Activated T-helper 2 cell treated with anti-CD3 and anti-CD28 coated beads, Interferon-gamma antibody, Interleukin-2, Interleukin-4, amounts not matched to agents 10 μg/mL and 5 μg/mL and 100 μg/mL, durations not matched to agents 14 hours and 24 hours and 36 hours (primary cell): ENCODE measurements at regions not wholly inside any gene's neighbourhood (a gene's known extent, or its start where the extent isn't known, plus 50 kb on each side); places are given as distances from the start of the nearest gene placed in this dataset.
"Not testable (repeated sequence)": the region's sequence is repeated elsewhere in the genome, so short reads cannot be mapped to it uniquely, and the experiment has no call there.

Experiments used
- DNase-seq: peaks from one replicate; pipeline ENCODE4 v3.0.0; 2021; ENCODE audit warnings: low spot score
- H3K27ac Mint-ChIP-seq: one replicate; pipeline ENCODE4 v1.8.0; 2021; ENCODE audit warnings: mixed read lengths
- H3K27me3 Mint-ChIP-seq: one replicate; pipeline ENCODE4 v1.8.0; 2021; ENCODE audit warnings: low read depth, mixed read lengths
- H3K36me3 Mint-ChIP-seq: one replicate; pipeline ENCODE4 v1.8.0; 2021; ENCODE audit warnings: low read depth, mixed read lengths
- H3K4me1 Mint-ChIP-seq: one replicate; pipeline ENCODE4 v1.8.0; 2021; ENCODE audit warnings: low read depth, mixed read lengths
- H3K4me3 Mint-ChIP-seq: one replicate; pipeline ENCODE4 v1.8.0; 2021; ENCODE audit warnings: low read depth, mild to moderate bottlenecking, moderate library complexity, mixed read lengths
- H3K9me3 Mint-ChIP-seq: one replicate; pipeline ENCODE4 v1.8.0; 2021; ENCODE audit warnings: mixed read lengths
- intact Hi-C: fragments of 100-400 bp; cut with micrococcal nuclease; formaldehyde crosslinking; loops from one replicate; pipeline ENCODE4 v1.15.1; 2023

DNA sequence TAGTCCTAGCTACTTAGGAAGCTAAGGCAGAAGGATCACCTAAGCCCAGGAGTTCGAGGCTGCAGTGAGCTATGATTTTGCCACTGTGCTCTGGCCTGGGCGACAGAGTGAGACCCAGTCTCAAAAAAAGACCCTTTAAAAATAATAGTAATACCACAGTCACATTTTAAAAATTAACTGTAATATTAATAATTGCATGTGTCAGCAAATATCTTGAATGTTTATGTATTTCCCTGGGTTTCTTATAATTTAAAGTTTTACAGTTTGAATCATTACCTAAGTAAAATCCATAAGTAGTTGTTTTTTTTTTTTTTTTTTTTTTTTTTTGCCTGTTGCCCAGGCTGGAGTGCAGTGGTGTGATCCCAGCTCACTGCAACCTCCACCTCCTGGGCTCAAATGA is 69.2 kb downstream of the LYZL2 start:
- DNase-seq: no peak
- H3K36me3 Mint-ChIP-seq: no peaks in the 10 kb centered on the region
- peaks cover 14% of the 10 kb centered on the region for H3K27me3 Mint-ChIP-seq
- H3K4me1 Mint-ChIP-seq: peaks cover 10% of the 10 kb centered on the region
- H3K4me3 Mint-ChIP-seq: no peak overlapping the region
- no peaks in the 10 kb centered on the region for H3K9me3 Mint-ChIP-seq
- intact Hi-C loops: no loop called here
- H3K27ac Mint-ChIP-seq: no peak overlapping the region

- Mint-ChIP-seq H3K4me1 (peaks cover 10% of the 10 kb centered on the region), H3K27me3 (peaks cover 17% of the 10 kb centered on the region), H3K9me3 (no peaks in the 10 kb centered on the region), H3K27ac (no peak overlapping the region), H3K36me3 (no peaks in the 10 kb centered on the region), H3K4me3 (no peak overlapping the region)
- no peak for DNase-seq
- intact Hi-C loops: no loop called here
These were observed 70.4 kb downstream of the LYZL2 start for GRCh38 chr10:30559180-30559579.

- no peak overlapping the region for H3K4me3 Mint-ChIP-seq
These were observed 71.1 kb downstream of the LYZL2 start for GRCh38 chr10:30558411-30558810.

GRCh38 chr10:30557884-30558283 is 71.7 kb downstream of the LYZL2 start:
- peaks cover 13% of the 10 kb centered on the region for H3K27me3 Mint-ChIP-seq
- H3K27ac Mint-ChIP-seq: no peak overlapping the region
- no peak for DNase-seq
- intact Hi-C loops: no loop called here
- no peaks in the 10 kb centered on the region for H3K9me3 Mint-ChIP-seq
- H3K4me3 Mint-ChIP-seq: no peak overlapping the region
- no peaks in the 10 kb centered on the region for H3K36me3 Mint-ChIP-seq
- H3K4me1 Mint-ChIP-seq: peaks cover 8% of the 10 kb centered on the region

More at GRCh38 chr10:30558411-30558810, 71.1 kb downstream of the LYZL2 start:
- Mint-ChIP-seq H3K4me1 (peaks cover 10% of the 10 kb centered on the region), H3K9me3 (no peaks in the 10 kb centered on the region), H3K27me3 (peaks cover 13% of the 10 kb centered on the region), H3K27ac (no peak overlapping the region), H3K36me3 (no peaks in the 10 kb centered on the region)
- intact Hi-C loops: no loop called here
- no peak for DNase-seq

- intact Hi-C loops: no loop called here
These were observed 73.4 kb downstream of the LYZL2 start for GRCh38 chr10:30556189-30556588.

DNA sequence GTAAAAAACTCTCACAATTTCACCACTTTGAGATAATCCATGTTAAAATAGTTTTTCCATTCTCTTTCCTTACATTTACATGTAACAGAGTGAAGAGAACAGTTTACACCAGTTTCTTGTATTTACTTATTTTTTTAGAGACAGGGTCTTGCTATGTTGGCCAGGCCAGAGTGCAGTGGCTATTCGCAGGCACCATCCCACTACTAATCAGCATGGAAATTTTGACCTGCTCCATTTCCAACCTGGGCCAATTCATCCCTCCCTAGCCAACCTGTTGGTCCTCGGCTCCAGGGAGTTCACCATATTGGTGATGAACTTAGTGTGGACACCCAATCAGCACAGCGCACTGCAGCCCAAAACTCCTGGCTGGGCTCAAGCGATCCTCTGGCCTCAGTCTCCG is 74.1 kb downstream of the LYZL2 start:
- intact Hi-C loops: no loop called here
- peaks cover 11% of the 10 kb centered on the region for H3K27me3 Mint-ChIP-seq
- H3K4me1 Mint-ChIP-seq: peaks cover 3% of the 10 kb centered on the region
- no peaks in the 10 kb centered on the region for H3K9me3 Mint-ChIP-seq
- H3K4me3 Mint-ChIP-seq: no peak overlapping the region
- no peak for DNase-seq
- no peaks in the 10 kb centered on the region for H3K36me3 Mint-ChIP-seq
- H3K27ac Mint-ChIP-seq: no peak overlapping the region

More at GRCh38 chr10:30556189-30556588, 73.4 kb downstream of the LYZL2 start:
- Mint-ChIP-seq H3K9me3 (no peaks in the 10 kb centered on the region), H3K4me3 (no peak overlapping the region), H3K27me3 (peaks cover 14% of the 10 kb centered on the region), H3K36me3 (no peaks in the 10 kb centered on the region), H3K27ac (no peak overlapping the region), H3K4me1 (peaks cover 2% of the 10 kb centered on the region)
- no peak for DNase-seq

GRCh38 chr10:30554440-30554825 is 75.1 kb downstream of the LYZL2 start:
- peaks cover 11% of the 10 kb centered on the region for H3K27me3 Mint-ChIP-seq
- H3K27ac Mint-ChIP-seq: no peak overlapping the region
- H3K4me1 Mint-ChIP-seq: peaks cover 3% of the 10 kb centered on the region
- no peak overlapping the region for H3K4me3 Mint-ChIP-seq
- no peak for DNase-seq
- no peaks in the 10 kb centered on the region for H3K36me3 Mint-ChIP-seq
- intact Hi-C loops: no loop called here
- H3K9me3 Mint-ChIP-seq: no peaks in the 10 kb centered on the region

DNA sequence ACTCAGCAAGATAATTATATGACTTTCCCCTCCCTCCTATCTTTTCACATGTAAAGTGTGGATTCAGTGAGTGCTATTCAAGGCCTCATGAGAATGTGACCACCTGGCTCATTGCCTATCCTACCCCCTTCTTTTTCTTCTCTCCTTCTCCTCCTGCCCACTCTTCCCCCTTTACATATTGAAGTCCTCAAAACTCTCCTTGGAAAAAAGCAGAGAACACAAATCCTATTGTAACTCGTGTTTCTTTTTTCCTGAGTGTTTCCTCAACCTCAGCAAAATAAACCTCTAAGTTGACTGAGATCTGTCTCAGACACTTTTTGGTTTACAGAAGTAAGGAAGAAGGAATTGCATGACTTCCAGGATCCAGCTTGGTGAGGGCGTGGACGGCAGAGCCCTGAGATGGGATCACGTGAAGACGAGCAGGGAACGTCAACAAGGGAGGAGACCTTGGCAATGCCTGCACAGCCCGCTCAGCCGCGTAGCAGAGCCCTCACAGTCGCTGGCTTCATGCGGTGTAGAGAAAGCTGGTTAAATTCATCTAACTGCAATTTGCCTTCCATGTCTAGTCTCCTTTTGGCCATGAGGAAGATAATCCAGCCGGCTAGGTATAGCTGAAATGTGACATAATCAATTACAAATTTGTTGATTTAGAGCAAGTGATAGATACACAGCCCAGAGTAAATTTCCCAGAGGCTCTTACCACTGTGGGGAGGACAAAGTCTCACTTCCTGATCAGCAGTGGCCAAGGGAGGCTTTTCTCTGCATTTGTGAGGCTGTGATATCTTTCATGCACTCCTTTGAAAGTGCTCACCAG is 75.7 kb downstream of the LYZL2 start:
- intact Hi-C loops: no loop called here
- no peaks in the 10 kb centered on the region for H3K36me3 Mint-ChIP-seq
- H3K27me3 Mint-ChIP-seq: peaks cover 9% of the 10 kb centered on the region

DNA sequence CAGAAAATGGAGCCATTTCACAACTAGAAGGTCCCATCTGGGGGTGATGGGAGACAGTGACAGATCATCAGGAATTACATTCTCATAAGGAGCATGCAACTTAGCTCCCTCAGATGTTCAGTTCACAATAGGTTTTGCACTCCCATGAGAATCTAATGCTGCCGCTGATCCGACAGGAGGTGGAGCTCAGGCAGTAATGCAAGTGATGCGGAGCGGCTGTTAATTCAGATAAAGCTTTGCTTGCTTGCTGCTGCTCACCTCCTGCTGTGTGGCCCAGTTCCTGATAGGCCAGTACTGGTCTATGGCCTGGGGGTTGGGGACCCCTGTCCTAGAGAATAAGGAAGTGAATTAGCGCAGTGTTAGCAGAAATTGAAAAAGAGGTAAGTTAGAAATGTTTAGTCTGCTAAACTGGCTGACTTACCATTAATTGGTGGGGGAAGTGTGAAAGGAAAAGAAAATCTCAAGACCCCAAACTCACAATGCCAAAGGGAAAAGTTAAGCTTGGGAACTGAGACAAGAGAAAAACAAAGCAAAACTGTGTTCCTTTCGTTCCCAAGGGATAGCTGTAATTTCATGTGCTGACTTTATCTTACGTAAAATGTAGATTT is 76.4 kb downstream of the LYZL2 start:
- Mint-ChIP-seq H3K27me3 (peaks cover 9% of the 10 kb centered on the region), H3K27ac (no peak overlapping the region), H3K36me3 (no peaks in the 10 kb centered on the region), H3K4me3 (no peak overlapping the region), H3K9me3 (no peaks in the 10 kb centered on the region), H3K4me1 (peaks cover 3% of the 10 kb centered on the region)
- intact Hi-C loops: no loop called here
- no peak for DNase-seq

More for the DNA sequence above, 75.7 kb downstream of the LYZL2 start:
- Mint-ChIP-seq H3K4me1 (peaks cover 3% of the 10 kb centered on the region), H3K4me3 (no peak overlapping the region), H3K9me3 (no peaks in the 10 kb centered on the region), H3K27ac (no peak overlapping the region)
- DNase-seq: no peak

GRCh38 chr10:30550967-30551815 is 78.4 kb downstream of the LYZL2 start:
- Mint-ChIP-seq H3K36me3 (no peaks in the 10 kb centered on the region), H3K27me3 (peaks cover 10% of the 10 kb centered on the region), H3K27ac (no peak overlapping the region), H3K9me3 (no peaks in the 10 kb centered on the region), H3K4me3 (no peak overlapping the region), H3K4me1 (peaks cover 3% of the 10 kb centered on the region)
- no peak for DNase-seq
- intact Hi-C loops: no loop called here

GRCh38 chr10:30549134-30549687 is 80.3 kb downstream of the LYZL2 start:
- H3K27ac Mint-ChIP-seq, H3K9me3 Mint-ChIP-seq, H3K4me3 Mint-ChIP-seq, DNase-seq, H3K4me1 Mint-ChIP-seq, H3K27me3 Mint-ChIP-seq, H3K36me3 Mint-ChIP-seq, intact Hi-C loops: not testable (repeated sequence)

GRCh38 chr10:30546511-30546910 is 83.0 kb downstream of the LYZL2 start:
- Mint-ChIP-seq H3K4me3 (no peak overlapping the region), H3K27ac (no peak overlapping the region), H3K4me1 (peaks cover 14% of the 10 kb centered on the region), H3K9me3 (no peaks in the 10 kb centered on the region), H3K36me3 (no peaks in the 10 kb centered on the region), H3K27me3 (peaks cover 4% of the 10 kb centered on the region)
- DNase-seq: no peak
- intact Hi-C loops: no loop called here
